Ishikawa (cell line): ENCODE measurements at regions not wholly inside any gene's neighbourhood (a gene's known extent, or its start where the extent isn't known, plus 50 kb on each side); places are given as distances from the start of the nearest gene placed in this dataset.
A peak's percentile ranks its signal among the peaks of the same experiment; 100 is the strongest.

Experiments
- CEBPB ChIP-seq: IDR thresholded peaks from 2 replicates; pipeline ENCODE4 v1.6.1; 2012
- CREB1 ChIP-seq: IDR thresholded peaks from 2 replicates; pipeline ENCODE4 v1.6.1; 2012; ENCODE audit warnings: low read depth
- EGR1 ChIP-seq: IDR thresholded peaks from 2 replicates; pipeline ENCODE4 v1.6.1; 2012
- EP300 ChIP-seq: IDR thresholded peaks from 2 replicates; pipeline ENCODE4 v1.6.1; 2012; ENCODE audit warnings: borderline replicate concordance
- FOXM1 ChIP-seq: IDR thresholded peaks from 2 replicates; pipeline ENCODE4 v1.6.1; 2012; ENCODE audit warnings: low read depth, borderline replicate concordance
- NFIC ChIP-seq: IDR thresholded peaks from 2 replicates; pipeline ENCODE4 v1.6.1; 2012
- RAD21 ChIP-seq: IDR thresholded peaks from 2 replicates; pipeline ENCODE4 v1.6.1; 2012; ENCODE audit warnings: low read depth
- TAF1 ChIP-seq: IDR thresholded peaks from 2 replicates; pipeline ENCODE4 v1.6.1; 2012; ENCODE audit warnings: low read depth, mild to moderate bottlenecking
- TCF12 ChIP-seq: IDR thresholded peaks from 2 replicates; pipeline ENCODE4 v1.6.1; 2012; ENCODE audit warnings: low read depth
- TEAD4 ChIP-seq: IDR thresholded peaks from 2 replicates; pipeline ENCODE4 v1.6.1; 2012
- YY1 ChIP-seq: IDR thresholded peaks from 2 replicates; pipeline ENCODE4 v1.6.1; 2012; ENCODE audit warnings: low read depth
- ZBTB7A ChIP-seq: IDR thresholded peaks from 2 replicates; pipeline ENCODE4 v1.6.1; 2012; ENCODE audit warnings: low read depth
- TF ChIP-seq, protein P1 (sequence below): IDR thresholded peaks from 2 replicates; pipeline ENCODE4 v1.6.1; 2012; ENCODE audit warnings: low read depth, mild to moderate bottlenecking
- TF ChIP-seq, protein P2 (sequence below): IDR thresholded peaks from 2 replicates; pipeline ENCODE4 v1.6.1; 2012
- TF ChIP-seq, protein P3 (sequence below): IDR thresholded peaks from 2 replicates; pipeline ENCODE4 v1.6.1; 2012

DNA sequence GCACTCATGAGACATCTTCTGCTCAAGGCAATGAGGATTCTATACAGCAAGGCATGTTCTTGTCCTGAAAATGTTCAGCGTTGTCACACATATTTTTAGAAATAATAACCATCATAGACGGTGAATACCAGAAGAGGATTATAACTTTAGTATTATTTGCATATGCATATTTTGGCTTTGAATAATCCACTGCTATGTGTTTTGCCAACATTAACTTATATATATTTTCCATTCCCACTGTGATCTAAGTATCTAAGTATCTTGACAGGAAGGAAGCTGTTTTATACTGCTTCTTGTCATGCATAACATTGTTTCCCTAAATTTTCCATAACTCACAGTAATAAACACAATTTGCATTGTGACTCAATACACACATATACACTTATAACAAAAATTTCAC is 509.5 kb downstream of the TBL1XR1 start:
- TF ChIP-seq TAF1 (no peak), TCF12 (no peak), CEBPB (no peak)
- TF ChIP-seq, protein P1, sequence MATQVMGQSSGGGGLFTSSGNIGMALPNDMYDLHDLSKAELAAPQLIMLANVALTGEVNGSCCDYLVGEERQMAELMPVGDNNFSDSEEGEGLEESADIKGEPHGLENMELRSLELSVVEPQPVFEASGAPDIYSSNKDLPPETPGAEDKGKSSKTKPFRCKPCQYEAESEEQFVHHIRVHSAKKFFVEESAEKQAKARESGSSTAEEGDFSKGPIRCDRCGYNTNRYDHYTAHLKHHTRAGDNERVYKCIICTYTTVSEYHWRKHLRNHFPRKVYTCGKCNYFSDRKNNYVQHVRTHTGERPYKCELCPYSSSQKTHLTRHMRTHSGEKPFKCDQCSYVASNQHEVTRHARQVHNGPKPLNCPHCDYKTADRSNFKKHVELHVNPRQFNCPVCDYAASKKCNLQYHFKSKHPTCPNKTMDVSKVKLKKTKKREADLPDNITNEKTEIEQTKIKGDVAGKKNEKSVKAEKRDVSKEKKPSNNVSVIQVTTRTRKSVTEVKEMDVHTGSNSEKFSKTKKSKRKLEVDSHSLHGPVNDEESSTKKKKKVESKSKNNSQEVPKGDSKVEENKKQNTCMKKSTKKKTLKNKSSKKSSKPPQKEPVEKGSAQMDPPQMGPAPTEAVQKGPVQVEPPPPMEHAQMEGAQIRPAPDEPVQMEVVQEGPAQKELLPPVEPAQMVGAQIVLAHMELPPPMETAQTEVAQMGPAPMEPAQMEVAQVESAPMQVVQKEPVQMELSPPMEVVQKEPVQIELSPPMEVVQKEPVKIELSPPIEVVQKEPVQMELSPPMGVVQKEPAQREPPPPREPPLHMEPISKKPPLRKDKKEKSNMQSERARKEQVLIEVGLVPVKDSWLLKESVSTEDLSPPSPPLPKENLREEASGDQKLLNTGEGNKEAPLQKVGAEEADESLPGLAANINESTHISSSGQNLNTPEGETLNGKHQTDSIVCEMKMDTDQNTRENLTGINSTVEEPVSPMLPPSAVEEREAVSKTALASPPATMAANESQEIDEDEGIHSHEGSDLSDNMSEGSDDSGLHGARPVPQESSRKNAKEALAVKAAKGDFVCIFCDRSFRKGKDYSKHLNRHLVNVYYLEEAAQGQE, result no peak
- TF ChIP-seq, protein P2, sequence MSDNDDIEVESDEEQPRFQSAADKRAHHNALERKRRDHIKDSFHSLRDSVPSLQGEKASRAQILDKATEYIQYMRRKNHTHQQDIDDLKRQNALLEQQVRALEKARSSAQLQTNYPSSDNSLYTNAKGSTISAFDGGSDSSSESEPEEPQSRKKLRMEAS, result no peak

DNA sequence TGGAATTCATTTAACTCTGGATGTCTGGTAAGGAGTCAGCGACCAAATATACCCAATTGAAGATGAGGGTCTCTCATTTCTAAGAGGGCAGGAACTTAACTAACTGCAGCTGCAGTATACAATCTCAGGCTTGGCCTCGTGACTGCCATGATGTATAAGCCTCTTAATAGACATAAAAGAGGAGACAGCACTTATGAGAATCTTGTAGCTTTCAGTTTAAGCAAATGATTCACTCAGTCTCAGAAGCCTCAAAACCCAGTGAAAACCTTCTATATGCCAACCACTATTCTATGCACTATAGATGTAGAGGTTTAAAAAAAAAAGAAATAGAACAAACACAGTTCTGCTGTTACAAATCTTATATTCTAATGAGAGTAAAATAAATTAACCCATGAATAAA is 513.9 kb downstream of the TBL1XR1 start:
- TF ChIP-seq TCF12 (no peak), TAF1 (no peak), CEBPB (no peak)

DNA sequence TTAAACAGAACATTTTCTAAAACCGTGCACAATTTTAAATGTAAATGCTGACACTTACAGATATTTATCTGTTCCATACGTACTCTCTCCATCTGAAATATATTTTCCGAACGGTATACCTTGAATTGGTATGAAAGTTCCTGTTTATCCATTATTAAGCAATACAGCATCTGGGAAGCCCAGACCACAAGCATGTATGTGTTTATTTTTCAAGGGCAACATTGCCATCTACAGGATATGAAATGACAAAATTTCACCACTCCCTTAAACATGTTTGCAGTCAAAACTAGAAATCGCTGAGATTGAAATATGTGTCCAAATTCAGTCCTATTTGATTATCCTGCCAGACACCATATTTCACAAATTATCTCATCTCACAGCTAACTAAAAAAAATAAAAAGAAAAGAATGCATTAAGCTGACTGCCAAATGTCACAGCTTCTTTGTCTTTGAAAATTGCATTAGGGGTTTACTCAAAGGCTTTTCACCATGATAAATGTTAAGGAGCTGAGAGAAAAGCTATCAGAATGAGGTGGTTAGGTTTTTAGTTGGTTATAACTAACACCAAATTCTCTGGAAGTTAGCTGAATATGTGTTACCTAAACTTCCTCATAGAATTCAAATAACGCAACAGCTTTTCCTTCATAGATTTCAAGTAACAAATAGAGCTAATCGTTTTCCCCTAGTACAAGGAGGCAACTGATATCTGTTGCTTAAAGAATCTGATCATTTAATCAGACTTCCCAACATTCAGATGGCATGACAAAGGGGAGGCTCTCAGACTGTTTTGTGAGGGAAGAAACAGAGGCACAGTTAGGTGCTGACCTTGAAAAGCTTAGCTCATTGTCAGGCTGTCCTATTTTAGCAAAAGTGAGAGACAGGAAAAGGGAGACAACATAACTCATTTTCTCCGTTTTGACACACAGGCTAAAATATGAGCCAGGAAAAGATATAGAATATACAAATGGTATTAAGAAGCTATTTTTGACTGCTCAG is 533.1 kb downstream of the TBL1XR1 start:
- peak; percentile 78; the same call in 1 of the 2 replicates for TF ChIP-seq CEBPB
- no peak for TF ChIP-seq EGR1
- TF ChIP-seq RAD21, result peak; percentile 68
- TF ChIP-seq, protein P1, result no peak

DNA sequence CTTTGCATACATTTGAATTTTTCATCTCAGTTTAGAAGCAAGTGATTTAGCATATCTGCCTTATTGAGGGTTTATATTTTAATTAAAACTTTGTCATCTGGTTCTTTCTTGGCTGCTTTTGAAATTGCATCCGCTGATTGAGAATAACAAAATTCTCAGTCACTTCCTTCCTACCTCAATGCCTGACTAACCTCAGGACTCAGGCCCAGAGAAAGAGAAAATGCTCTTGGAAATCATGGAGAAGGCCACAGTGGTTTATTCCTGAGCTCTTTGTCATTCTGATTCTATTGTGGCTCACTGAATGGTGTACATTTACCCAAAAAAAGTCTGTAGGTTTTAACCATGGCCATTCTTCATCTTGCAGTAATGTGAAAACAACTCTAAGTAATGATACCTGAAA is 533.9 kb downstream of the TBL1XR1 start:
- TF ChIP-seq EGR1, result no peak
- TF ChIP-seq CEBPB, result no peak
- no peak for TF ChIP-seq TAF1

DNA sequence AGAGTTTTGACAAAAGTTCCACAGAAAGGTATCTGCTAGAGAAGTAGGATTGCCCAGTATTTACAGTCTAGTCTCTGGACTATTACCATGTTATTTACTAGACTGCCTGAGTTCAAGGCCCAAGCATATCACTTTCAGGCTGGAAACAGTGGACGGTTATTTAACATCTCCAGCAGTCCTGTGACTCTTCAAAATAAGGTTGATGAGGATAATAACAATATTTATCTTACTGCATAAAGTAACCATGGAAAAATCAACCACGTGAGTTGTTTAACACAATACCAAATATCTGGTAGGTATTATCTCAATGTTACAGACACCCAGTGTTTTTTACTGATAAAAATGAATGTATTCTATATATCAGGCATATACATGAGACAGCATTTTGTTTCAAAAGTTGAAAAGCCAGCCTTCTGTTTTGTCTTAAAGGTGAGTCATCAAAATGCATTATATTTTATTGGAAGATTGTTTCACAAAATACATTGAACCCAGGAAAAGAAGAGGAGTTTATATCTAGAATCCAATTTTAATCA is 535.8 kb downstream of the TBL1XR1 start:
- TF ChIP-seq EGR1 (no peak), YY1 (no peak), CEBPB (no peak), RAD21 (no peak), ZBTB7A (no peak), TEAD4 (no peak), CREB1 (no peak), EP300 (no peak), NFIC (no peak), TAF1 (no peak), TCF12 (no peak), FOXM1 (no peak)
- TF ChIP-seq, protein P3, sequence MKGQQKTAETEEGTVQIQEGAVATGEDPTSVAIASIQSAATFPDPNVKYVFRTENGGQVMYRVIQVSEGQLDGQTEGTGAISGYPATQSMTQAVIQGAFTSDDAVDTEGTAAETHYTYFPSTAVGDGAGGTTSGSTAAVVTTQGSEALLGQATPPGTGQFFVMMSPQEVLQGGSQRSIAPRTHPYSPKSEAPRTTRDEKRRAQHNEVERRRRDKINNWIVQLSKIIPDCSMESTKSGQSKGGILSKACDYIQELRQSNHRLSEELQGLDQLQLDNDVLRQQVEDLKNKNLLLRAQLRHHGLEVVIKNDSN, result no peak
- TF ChIP-seq, protein P1, result no peak
- TF ChIP-seq, protein P2, result no peak
